H1 (cell line): ENCODE measurements at regions not wholly inside any gene's neighbourhood (a gene's known extent, or its start where the extent isn't known, plus 50 kb on each side); places are given as distances from the start of the nearest gene placed in this dataset.

Experiments used
- CTCF ChIA-PET: fragments of 300-600 bp; sonication (Branson Sonifier 250); formaldehyde crosslinking; loops from one replicate; lab custom pipeline; 2021; ENCODE audit not compliant: partially characterized antibody; lab: Charles Lee
- POLR2A ChIA-PET: fragments of 300-600 bp; sonication (Branson Sonifier 250); formaldehyde crosslinking; loops from one replicate; lab custom pipeline; 2021; ENCODE audit warnings: inconsistent platforms; ENCODE audit not compliant: partially characterized antibody; lab: Charles Lee
- DNase-seq, 2 experiments: peaks; one replicate each; pipeline versions ENCODE4 v3.0.0 to v3.0.0-alpha.2; 2010 to 2022; ENCODE audit warnings: low spot score in 2 of 2, low read depth in 1 of 2, mixed read lengths in 1 of 2
- FAIRE-seq: peaks from 2 replicates; lab custom pipeline; 2011; peaks lifted over from hg19 to GRCh38; lab: Jason Lieb, UNC
- H2AFZ ChIP-seq: 2 replicates; pipeline ENCODE4 v1.8.1; 2012; ENCODE audit warnings: low read length, inconsistent platforms
- H2AK5ac ChIP-seq: 2 replicates; pipeline ENCODE4 v1.6.1; 2013; ENCODE audit warnings: low read depth, low read length
- H2BK120ac ChIP-seq: replicated peaks from 2 replicates; pipeline ENCODE3; 2013; ENCODE audit warnings: low read depth, low read length, inconsistent platforms
- H2BK12ac ChIP-seq: 2 replicates; pipeline ENCODE4 v1.6.1; 2013; ENCODE audit warnings: low read depth, low read length
- H2BK15ac ChIP-seq: 2 replicates; pipeline ENCODE4 v1.6.1; 2013; ENCODE audit warnings: low read length
- H2BK20ac ChIP-seq: 2 replicates; pipeline ENCODE4 v1.6.1; 2013; ENCODE audit warnings: low read length
- H2BK5ac ChIP-seq: 2 replicates; pipeline ENCODE4 v1.6.1; 2013; ENCODE audit warnings: low read depth, low read length
- H3K14ac ChIP-seq: 2 replicates; pipeline ENCODE4 v1.6.1; 2013; ENCODE audit warnings: inconsistent platforms; ENCODE audit not compliant: insufficient read length
- H3K18ac ChIP-seq: 2 replicates; pipeline ENCODE4 v1.6.1; 2013; ENCODE audit warnings: low read length; ENCODE audit errors: extremely low read depth
- H3K23ac ChIP-seq: 2 replicates; pipeline ENCODE4 v1.6.1; 2013; ENCODE audit warnings: inconsistent platforms; ENCODE audit not compliant: insufficient read length
- H3K23me2 ChIP-seq: 2 replicates; pipeline ENCODE4 v1.6.1; 2013; ENCODE audit warnings: low read depth, low read length
- H3K27ac ChIP-seq: 2 replicates; pipeline ENCODE4 v1.6.1; 2011; ENCODE audit warnings: low read depth, low read length, inconsistent platforms
- H3K27me3 ChIP-seq, 4 experiments: replicated peaks in 1 of 4; 1 replicate in 1 of 4; 2 replicates in 3 of 4; pipeline versions ENCODE4 v1.6.1 to v1.8.1; 2011 to 2013; ENCODE audit warnings: low read length in 3 of 4, mild to moderate bottlenecking in 3 of 4, inconsistent platforms in 2 of 4, mixed read lengths in 2 of 4, moderate library complexity in 1 of 4; ENCODE audit not compliant: control insufficient read depth in 3 of 4, insufficient read depth in 3 of 4; ENCODE audit errors: extremely low read depth in 1 of 4
- H3K36me3 ChIP-seq, 4 experiments: 2 replicates each; pipeline versions ENCODE4 v1.6.1 to v1.8.1; 2011 to 2013; ENCODE audit warnings: mild to moderate bottlenecking in 4 of 4, low read length in 3 of 4, moderate library complexity in 2 of 4, control low read depth in 1 of 4, inconsistent platforms in 1 of 4; ENCODE audit not compliant: insufficient read depth in 4 of 4, control insufficient read depth in 2 of 4
- H3K4ac ChIP-seq: replicated peaks from 2 replicates; pipeline ENCODE3; 2013; ENCODE audit warnings: low read length, low read depth, mixed read lengths, inconsistent platforms; ENCODE audit not compliant: insufficient read length
- H3K4me1 ChIP-seq, 4 experiments: replicated peaks in 1 of 4; 1 replicate in 1 of 4; 2 replicates in 3 of 4; pipeline versions ENCODE4 v1.6.1 to v1.8.1; 2011 to 2013; ENCODE audit warnings: low read length in 3 of 4, inconsistent platforms in 2 of 4, mixed read lengths in 1 of 4; ENCODE audit not compliant: insufficient read depth in 4 of 4, control insufficient read depth in 3 of 4
- H3K4me2 ChIP-seq, 2 experiments: 2 replicates each; pipeline versions ENCODE4 v1.6.1 to v1.8.1; 2011 to 2013; ENCODE audit warnings: low read depth in 2 of 2, low read length in 2 of 2, control low read depth in 1 of 2, inconsistent platforms in 1 of 2, mild to moderate bottlenecking in 1 of 2; ENCODE audit not compliant: insufficient read depth in 1 of 2
- H3K4me3 ChIP-seq, 4 experiments: fragments of 200-600, 300-600 bp in 1 of 4; sonication (generic), shearing (Covaris generic), sonication (Bioruptor Twin) in 1 of 4; 2 replicates each; pipeline versions ENCODE4 v1.5.1 to v1.8.1; 2011 to 2016; ENCODE audit warnings: low read length in 4 of 4, low read depth in 3 of 4, control low read depth in 2 of 4, inconsistent platforms in 2 of 4, mild to moderate bottlenecking in 2 of 4, mixed read lengths in 1 of 4, moderate library complexity in 1 of 4; ENCODE audit not compliant: insufficient read depth in 2 of 4; ENCODE audit errors: extremely low read depth in 1 of 4
- H3K56ac ChIP-seq: replicated peaks from 2 replicates; pipeline ENCODE3; 2013; ENCODE audit warnings: low read depth, mild to moderate bottlenecking, mixed read lengths, low read length, inconsistent platforms; ENCODE audit not compliant: insufficient read length
- H3K79me1 ChIP-seq: 2 replicates; pipeline ENCODE4 v1.6.1; 2013; ENCODE audit warnings: low read depth, low read length, control low read depth
- H3K79me2 ChIP-seq, 2 experiments: 2 replicates each; pipeline versions ENCODE4 v1.6.1 to v1.8.1; 2012 to 2013; ENCODE audit warnings: low read length in 2 of 2, mild to moderate bottlenecking in 2 of 2, inconsistent platforms in 1 of 2; ENCODE audit not compliant: insufficient read depth in 2 of 2, control insufficient read depth in 1 of 2
- H3K9ac ChIP-seq, 4 experiments: replicated peaks in 1 of 4; 1 replicate in 1 of 4; 2 replicates in 3 of 4; pipeline versions ENCODE4 v1.6.1 to v1.8.1; 2011 to 2013; ENCODE audit warnings: low read depth in 3 of 4, low read length in 3 of 4, control low read depth in 2 of 4, mild to moderate bottlenecking in 2 of 4, moderate library complexity in 2 of 4, inconsistent platforms in 1 of 4; ENCODE audit errors: extremely low read depth in 1 of 4
- H3K9me3 ChIP-seq, 2 experiments: 2 replicates each; pipeline versions ENCODE4 v1.6.1 to v1.8.1; 2012 to 2013; ENCODE audit warnings: mild to moderate bottlenecking in 2 of 2, moderate library complexity in 2 of 2, control low read depth in 1 of 2, inconsistent platforms in 1 of 2, low read depth in 1 of 2, low read length in 1 of 2, mixed read lengths in 1 of 2; ENCODE audit not compliant: insufficient read depth in 2 of 2
- H4K20me1 ChIP-seq, 2 experiments: replicated peaks in 1 of 2; 2 replicates each; pipeline versions ENCODE3 to v1.8.1; 2011 to 2013; ENCODE audit warnings: inconsistent platforms in 2 of 2, low read length in 2 of 2, mild to moderate bottlenecking in 1 of 2; ENCODE audit not compliant: insufficient read depth in 2 of 2, control insufficient read depth in 1 of 2
- H4K5ac ChIP-seq: 2 replicates; pipeline ENCODE4 v1.6.1; 2013; ENCODE audit warnings: low read length, low read depth, mixed read lengths, inconsistent platforms; ENCODE audit not compliant: insufficient read length
- H4K8ac ChIP-seq: 2 replicates; pipeline ENCODE4 v1.8.0; 2013; ENCODE audit warnings: mild to moderate bottlenecking, moderate library complexity, low read length, inconsistent platforms; ENCODE audit not compliant: insufficient read depth; ENCODE audit errors: extremely low read depth
- H4K91ac ChIP-seq: replicated peaks from 2 replicates; pipeline ENCODE3; 2013; ENCODE audit warnings: low read length, mixed read lengths, inconsistent platforms; ENCODE audit not compliant: insufficient read length
- BCL11A ChIP-seq, 2 experiments: IDR thresholded peaks; one replicate each; pipeline ENCODE4 v1.6.1; 2011; ENCODE audit warnings: low read depth in 2 of 2, low read length in 2 of 2, mild to moderate bottlenecking in 2 of 2
- EGR1 ChIP-seq: IDR thresholded peaks from 2 replicates; pipeline ENCODE4 v1.6.1; 2011; ENCODE audit warnings: low read depth, low read length, borderline replicate concordance
- GABPA ChIP-seq: IDR thresholded peaks from 2 replicates; pipeline ENCODE4 v1.6.1; 2011; ENCODE audit warnings: mild to moderate bottlenecking, low read length, moderate library complexity, borderline replicate concordance; ENCODE audit not compliant: insufficient read depth
- KDM4A ChIP-seq: IDR thresholded peaks from one replicate; pipeline ENCODE4 v1.7.1; 2012; ENCODE audit warnings: low read depth, mild to moderate bottlenecking, moderate library complexity, low read length, inconsistent platforms; ENCODE audit not compliant: severe bottlenecking
- RBBP5 ChIP-seq: IDR thresholded peaks from 2 replicates; pipeline ENCODE4 v1.7.1; 2012; ENCODE audit warnings: low read depth, mild to moderate bottlenecking, inconsistent platforms, low read length, moderate library complexity, borderline replicate concordance
- RFX5 ChIP-seq: IDR thresholded peaks from 2 replicates; pipeline ENCODE4 v1.6.1; 2011; ENCODE audit warnings: low read depth, low read length, improper control_type of control experiment, borderline replicate concordance
- SIN3A ChIP-seq, 2 experiments: IDR thresholded peaks in 1 of 2; conservative IDR thresholded peaks in 1 of 2; 2 replicates each; pipeline ENCODE4 v1.6.1; 2011 to 2012; ENCODE audit warnings: low read length in 2 of 2, improper control_type of control experiment in 1 of 2, low read depth in 1 of 2, mild to moderate bottlenecking in 1 of 2
- SUZ12 ChIP-seq: fragments of 200-600 bp; sonication (generic); IDR thresholded peaks from 2 replicates; pipeline ENCODE4 v1.6.1; 2012; ENCODE audit warnings: mild to moderate bottlenecking, inconsistent platforms, low read length, moderate library complexity, mixed read lengths
- TAF7 ChIP-seq: optimal IDR thresholded peaks from 2 replicates; pipeline ENCODE3; 2011; ENCODE audit warnings: low read depth, mild to moderate bottlenecking, inconsistent platforms, low read length, moderate library complexity, borderline replicate concordance
- TCF12 ChIP-seq: IDR thresholded peaks from 2 replicates; pipeline ENCODE4 v1.6.1; 2011; ENCODE audit warnings: low read depth, mild to moderate bottlenecking, low read length
- YY1 ChIP-seq: IDR thresholded peaks from 2 replicates; pipeline ENCODE4 v1.6.1; 2011; ENCODE audit warnings: low read depth, mild to moderate bottlenecking, low read length
- WGBS, 2 experiments: shearing (Covaris generic) in 1 of 2; methylation state at CpG; one replicate each; pipeline versions ENCODE4 v1.1.6 to v1.1.7; 2013 to 2015; ENCODE audit warnings: low lambda C conversion rate in 2 of 2, mixed read lengths in 2 of 2, inconsistent platforms in 1 of 2, low coverage in 1 of 2, missing lambda C conversion rate in 1 of 2; ENCODE audit not compliant: insufficient replicate concordance in 2 of 2, insufficient coverage in 1 of 2, insufficient read length in 1 of 2; ENCODE audit errors: extremely low coverage in 1 of 2, missing lambda C conversion rate in 1 of 2; 5-methylcytosine and 5-hydroxymethylcytosine counted together
- TF ChIP-seq, protein P1 (sequence below), 3 experiments: IDR thresholded peaks; 1 replicate in 2 of 3; 2 replicates in 1 of 3; pipeline versions ENCODE4 v1.5.1 to v1.6.1; 2011; ENCODE audit warnings: low read length in 3 of 3, mild to moderate bottlenecking in 3 of 3, inconsistent platforms in 2 of 3, low read depth in 1 of 3, moderate library complexity in 1 of 3; ENCODE audit not compliant: insufficient read depth in 1 of 3; ENCODE audit errors: control extremely low read depth in 1 of 3

DNA sequence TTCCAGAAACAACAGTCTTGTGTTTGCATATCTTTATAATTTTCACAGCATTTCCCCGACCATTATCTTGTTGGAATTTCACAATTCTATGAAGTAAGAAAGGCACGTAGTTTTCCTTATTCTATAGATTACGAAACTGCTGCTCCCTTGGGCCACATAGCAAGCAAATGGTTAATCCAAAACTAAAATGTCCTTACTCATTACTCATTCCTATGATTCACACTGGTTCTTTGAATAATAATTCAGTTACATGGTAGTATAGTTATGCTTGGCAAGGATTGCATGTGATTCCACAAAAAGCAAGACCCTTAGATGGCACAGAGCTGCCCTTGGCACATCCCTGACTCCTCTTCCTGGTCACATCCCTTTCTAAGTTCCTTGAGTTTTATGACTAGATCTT lies 51.2 kb downstream of the OR13H1 start:
- 79% methylated on average over 3 of the region's 3 CpGs; no CpG with 5 or more reads in 1 of the 2 experiments for WGBS, 2 experiments
- Histone ChIP-seq H3K9me3 (no peaks in the 10 kb centered on the region), H3K36me3 (no peaks in the 10 kb centered on the region), H3K4ac (no peak overlapping the region), H3K23ac (no peak overlapping the region), H3K4me1 (no peaks in the 10 kb centered on the region), H3K4me2 (no peak overlapping the region), H3K27me3 (no peaks in the 10 kb centered on the region), H2AFZ (no peak overlapping the region), H2BK120ac (no peak overlapping the region), H3K4me3 (no peak overlapping the region), H3K27ac (no peak overlapping the region), H4K5ac (no peak overlapping the region), H2BK5ac (no peak overlapping the region), H2BK20ac (no peak overlapping the region), H3K79me2 (no peaks in the 10 kb centered on the region), H3K56ac (no peak overlapping the region), H4K20me1 (no peaks in the 10 kb centered on the region), H4K91ac (no peak overlapping the region), H2BK15ac (no peak overlapping the region), H3K18ac (no peak overlapping the region), H3K14ac (no peak overlapping the region), H4K8ac (no peak overlapping the region), H2BK12ac (no peak overlapping the region), H2AK5ac (no peak overlapping the region), H3K23me2 (no peaks in the 10 kb centered on the region), H3K9ac (no peak overlapping the region), H3K79me1 (no peaks in the 10 kb centered on the region)
- POLR2A ChIA-PET, result no interaction called here
- CTCF ChIA-PET, result no interaction called here
- DNase-seq (no peak), FAIRE-seq (no peak)
- TF ChIP-seq GABPA (no peak), YY1 (no peak), KDM4A (no peak), BCL11A (IDR thresholded peaks at IDR 0.05; ENCODE audit: low read depth in 2 of 2, low read length in 2 of 2) (no peak), SUZ12 (no peak), TCF12 (no peak), RFX5 (no peak), RBBP5 (no peak), SIN3A (conservative IDR thresholded peaks at IDR 0.05 in 1 of 2, IDR thresholded peaks at IDR 0.05 in 1 of 2; ENCODE audit: low read depth in 1 of 2, low read length in 2 of 2) (no peak), EGR1 (no peak), TAF7 (no peak)
- TF ChIP-seq, protein P1, sequence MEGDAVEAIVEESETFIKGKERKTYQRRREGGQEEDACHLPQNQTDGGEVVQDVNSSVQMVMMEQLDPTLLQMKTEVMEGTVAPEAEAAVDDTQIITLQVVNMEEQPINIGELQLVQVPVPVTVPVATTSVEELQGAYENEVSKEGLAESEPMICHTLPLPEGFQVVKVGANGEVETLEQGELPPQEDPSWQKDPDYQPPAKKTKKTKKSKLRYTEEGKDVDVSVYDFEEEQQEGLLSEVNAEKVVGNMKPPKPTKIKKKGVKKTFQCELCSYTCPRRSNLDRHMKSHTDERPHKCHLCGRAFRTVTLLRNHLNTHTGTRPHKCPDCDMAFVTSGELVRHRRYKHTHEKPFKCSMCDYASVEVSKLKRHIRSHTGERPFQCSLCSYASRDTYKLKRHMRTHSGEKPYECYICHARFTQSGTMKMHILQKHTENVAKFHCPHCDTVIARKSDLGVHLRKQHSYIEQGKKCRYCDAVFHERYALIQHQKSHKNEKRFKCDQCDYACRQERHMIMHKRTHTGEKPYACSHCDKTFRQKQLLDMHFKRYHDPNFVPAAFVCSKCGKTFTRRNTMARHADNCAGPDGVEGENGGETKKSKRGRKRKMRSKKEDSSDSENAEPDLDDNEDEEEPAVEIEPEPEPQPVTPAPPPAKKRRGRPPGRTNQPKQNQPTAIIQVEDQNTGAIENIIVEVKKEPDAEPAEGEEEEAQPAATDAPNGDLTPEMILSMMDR (IDR thresholded peaks at IDR 0.05; ENCODE audit: control extremely low read depth in 1 of 3, insufficient read depth in 1 of 3, low read depth in 1 of 3, low read length in 3 of 3), result no peak
